ENCODE measurements at regions not wholly inside any gene's neighbourhood (a gene's known extent, or its start where the extent isn't known, plus 50 kb on each side); places are given as distances from the start of the nearest gene placed in this dataset.

GRCh38 chr9:134544388-134545214, 97.0 kb upstream of the COL5A1 start:
- CTCF ChIA-PET (ENCODE audit: low intra/inter-chr PET ratio) = no interaction called here
- H3K9me3 ChIP-seq (replicated peaks; ENCODE audit: control insufficient read depth, insufficient read depth, low read depth, low read length) = no peaks in the 10 kb centered on the region
- in situ Hi-C loops (cut with MboI) = no loop called here
- H3K4me1 ChIP-seq (replicated peaks in 1 of 2; ENCODE audit: control insufficient read depth in 2 of 2, insufficient read depth in 2 of 2, low read length in 2 of 2) = no peaks in the 10 kb centered on the region
- H3K36me3 ChIP-seq (ENCODE audit: control insufficient read depth, insufficient read depth, low read length) = no peaks in the 10 kb centered on the region
- intact Hi-C loops (cut with micrococcal nuclease) = no loop called here
- ATAC-seq (no peak), DNase-seq (ENCODE audit: extremely low read depth in 1 of 4, low spot score in 3 of 4) (no peak), FAIRE-seq (no peak)
- no peak overlapping the region for H2AFZ ChIP-seq (ENCODE audit: low read depth, low read length)
- POLR2A ChIA-PET = no interaction called here
- peaks cover 8% of the 10 kb centered on the region; the same call in 1 of the 2 replicates for H4K20me1 ChIP-seq (replicated peaks; ENCODE audit: control insufficient read depth, insufficient read depth, low read length)
- peaks cover 28 to 89% of the 10 kb centered on the region in 2 experiments; a peak in 4 of 5 replicates for H3K27me3 ChIP-seq (ENCODE audit: control insufficient read depth in 2 of 2, insufficient read depth in 2 of 2, low read length in 2 of 2)
- no peak overlapping the region for H3K9ac ChIP-seq (ENCODE audit: insufficient read depth in 1 of 2, low read depth in 2 of 2, low read length in 2 of 2)
- H3K9me1 ChIP-seq (ENCODE audit: control insufficient read depth, insufficient read depth, low read length) = no peaks in the 10 kb centered on the region
- no peak overlapping the region for H3K27ac ChIP-seq (ENCODE audit: extremely low read depth, low read depth, low read length)
- no peak overlapping the region for H3K4me3 ChIP-seq
- no peaks in the 10 kb centered on the region for H3K79me2 ChIP-seq (ENCODE audit: control insufficient read depth, insufficient read depth, low read length)
- H3K4me2 ChIP-seq (ENCODE audit: insufficient read depth, low read length) = no peak overlapping the region
- WGBS (ENCODE audit: insufficient coverage, low coverage, missing lambda C conversion rate) = under 1% methylated on average over 26 of the region's 26 CpGs
- no TSS peak for BruUV-seq (replicated peaks)
- TF ChIP-seq TBP (optimal IDR thresholded peaks at IDR 0.05; ENCODE audit: low read depth, low read length) (no peak), BHLHE40 (IDR thresholded peaks at IDR 0.05; ENCODE audit: low read length) (no peak), SRSF7 (optimal IDR thresholded peaks at IDR 0.05; ENCODE audit: low read depth, low read length) (no peak), NFRKB (IDR thresholded peaks at IDR 0.05; ENCODE audit: low read depth) (no peak), ZNF75A (CRISPR knock-in tag; IDR thresholded peaks at IDR 0.05) (no peak), NCOA1 (IDR thresholded peaks at IDR 0.05; ENCODE audit: low read depth) (no peak), ZNF133 (CRISPR knock-in tag; IDR thresholded peaks at IDR 0.05) (no peak), ZNF717 (CRISPR knock-in tag; IDR thresholded peaks at IDR 0.05) (no peak), HDAC8 (tag; IDR thresholded peaks at IDR 0.05) (no peak), CUX1 (CRISPR knock-in tag; IDR thresholded peaks at IDR 0.05) (no peak)
- TF ChIP-seq, protein P1, sequence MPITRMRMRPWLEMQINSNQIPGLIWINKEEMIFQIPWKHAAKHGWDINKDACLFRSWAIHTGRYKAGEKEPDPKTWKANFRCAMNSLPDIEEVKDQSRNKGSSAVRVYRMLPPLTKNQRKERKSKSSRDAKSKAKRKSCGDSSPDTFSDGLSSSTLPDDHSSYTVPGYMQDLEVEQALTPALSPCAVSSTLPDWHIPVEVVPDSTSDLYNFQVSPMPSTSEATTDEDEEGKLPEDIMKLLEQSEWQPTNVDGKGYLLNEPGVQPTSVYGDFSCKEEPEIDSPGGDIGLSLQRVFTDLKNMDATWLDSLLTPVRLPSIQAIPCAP (CRISPR knock-in tag; IDR thresholded peaks at IDR 0.05; ENCODE audit: borderline replicate concordance) = no peak
- TF ChIP-seq, protein P2, sequence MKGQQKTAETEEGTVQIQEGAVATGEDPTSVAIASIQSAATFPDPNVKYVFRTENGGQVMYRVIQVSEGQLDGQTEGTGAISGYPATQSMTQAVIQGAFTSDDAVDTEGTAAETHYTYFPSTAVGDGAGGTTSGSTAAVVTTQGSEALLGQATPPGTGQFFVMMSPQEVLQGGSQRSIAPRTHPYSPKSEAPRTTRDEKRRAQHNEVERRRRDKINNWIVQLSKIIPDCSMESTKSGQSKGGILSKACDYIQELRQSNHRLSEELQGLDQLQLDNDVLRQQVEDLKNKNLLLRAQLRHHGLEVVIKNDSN (CRISPR knock-in tag; IDR thresholded peaks at IDR 0.05) = no peak
- TF ChIP-seq, protein P3, sequence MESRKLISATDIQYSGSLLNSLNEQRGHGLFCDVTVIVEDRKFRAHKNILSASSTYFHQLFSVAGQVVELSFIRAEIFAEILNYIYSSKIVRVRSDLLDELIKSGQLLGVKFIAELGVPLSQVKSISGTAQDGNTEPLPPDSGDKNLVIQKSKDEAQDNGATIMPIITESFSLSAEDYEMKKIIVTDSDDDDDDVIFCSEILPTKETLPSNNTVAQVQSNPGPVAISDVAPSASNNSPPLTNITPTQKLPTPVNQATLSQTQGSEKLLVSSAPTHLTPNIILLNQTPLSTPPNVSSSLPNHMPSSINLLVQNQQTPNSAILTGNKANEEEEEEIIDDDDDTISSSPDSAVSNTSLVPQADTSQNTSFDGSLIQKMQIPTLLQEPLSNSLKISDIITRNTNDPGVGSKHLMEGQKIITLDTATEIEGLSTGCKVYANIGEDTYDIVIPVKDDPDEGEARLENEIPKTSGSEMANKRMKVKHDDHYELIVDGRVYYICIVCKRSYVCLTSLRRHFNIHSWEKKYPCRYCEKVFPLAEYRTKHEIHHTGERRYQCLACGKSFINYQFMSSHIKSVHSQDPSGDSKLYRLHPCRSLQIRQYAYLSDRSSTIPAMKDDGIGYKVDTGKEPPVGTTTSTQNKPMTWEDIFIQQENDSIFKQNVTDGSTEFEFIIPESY (CRISPR knock-in tag; IDR thresholded peaks at IDR 0.05) = no peak
